Erythroblast (primary cell): ENCODE measurements at regions not wholly inside any gene's neighbourhood (a gene's known extent, or its start where the extent isn't known, plus 50 kb on each side); places are given as distances from the start of the nearest gene placed in this dataset.

ENCODE experiments used
- GATA1 ChIP-seq: IDR thresholded peaks from 2 replicates; pipeline ENCODE4 v1.6.1; 2011; ENCODE audit warnings: low read depth, mild to moderate bottlenecking, control low read depth, low read length, moderate library complexity
- POLR2A ChIP-seq: IDR thresholded peaks from 2 replicates; pipeline ENCODE4 v1.6.1; 2011; ENCODE audit warnings: mild to moderate bottlenecking, low read length

DNA sequence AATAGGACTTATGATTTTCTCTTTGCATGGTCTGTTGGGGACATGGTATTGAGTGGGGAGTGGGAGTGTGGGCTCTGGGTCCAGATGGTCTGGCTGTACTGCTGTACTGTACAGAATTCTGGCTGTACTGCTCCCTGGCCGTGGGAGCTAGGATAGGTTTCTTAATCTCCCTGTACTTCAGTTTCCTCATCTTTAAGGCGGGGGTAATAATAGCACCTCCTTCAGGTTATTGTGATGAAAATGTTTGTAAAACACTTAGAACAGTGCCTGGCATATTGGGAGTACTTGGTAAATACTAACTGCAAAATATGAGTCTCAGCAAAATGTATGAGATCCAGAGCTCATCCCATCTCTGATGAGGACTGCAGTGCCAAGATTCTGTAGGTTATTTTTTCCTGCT lies 198.6 kb downstream of the KIF18A start:
- TF ChIP-seq POLR2A (no peak), GATA1 (no peak)
